ENCODE measurements at regions not wholly inside any gene's neighbourhood (a gene's known extent, or its start where the extent isn't known, plus 50 kb on each side); places are given as distances from the start of the nearest gene placed in this dataset.

DNA sequence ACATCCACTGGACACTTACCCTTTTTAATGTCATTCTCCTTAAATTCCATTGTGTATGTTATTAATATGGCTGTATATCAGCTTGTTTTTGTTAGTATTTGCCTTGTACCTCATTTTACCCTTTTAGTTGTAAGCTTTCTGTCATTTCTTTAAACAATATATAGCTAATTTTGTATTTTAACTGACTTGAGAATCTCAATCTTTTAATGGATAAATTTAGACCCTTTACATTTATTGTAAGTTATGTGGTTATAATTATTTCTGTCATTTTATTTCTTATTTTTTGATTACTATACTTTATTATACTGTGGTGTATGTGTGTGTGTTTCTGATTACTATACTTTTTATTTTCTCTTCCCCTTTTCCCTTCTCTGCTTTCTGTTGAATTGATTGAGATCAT lies 159.0 kb upstream of the LHX5 start:
- Histone ChIP-seq H3K36me3 (ENCODE audit: insufficient read depth) (no peaks in the 10 kb centered on the region), H3K4me3 (ENCODE audit: low read depth, low read length) (no peak overlapping the region), H3K4me1 (ENCODE audit: insufficient read depth) (no peaks in the 10 kb centered on the region), H3K27ac (ENCODE audit: low read depth) (no peak overlapping the region)
- DNase-seq (ENCODE audit: extremely low spot score): no peak

DNA sequence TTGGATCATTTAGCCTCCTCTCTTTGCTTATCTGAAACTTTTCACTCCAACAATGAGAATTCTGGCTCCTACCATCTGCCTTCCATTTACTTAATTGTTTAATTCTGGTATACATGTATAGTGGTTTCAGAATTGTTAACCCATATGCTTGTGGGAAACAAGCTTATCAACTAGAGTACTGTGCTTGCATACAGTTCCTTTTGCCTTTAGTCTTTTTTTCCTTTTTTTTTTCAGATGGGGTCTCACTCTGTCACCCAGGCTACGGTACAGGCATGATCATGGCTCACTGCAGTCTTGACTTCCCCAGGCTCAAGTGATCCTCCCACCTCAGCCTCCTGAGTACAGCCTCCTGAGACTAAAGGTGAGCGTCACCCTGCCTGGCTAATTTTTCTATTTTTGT lies 153.8 kb upstream of the LHX5 start:
- 81% methylated on average over 2 of the region's 2 CpGs for WGBS

DNA sequence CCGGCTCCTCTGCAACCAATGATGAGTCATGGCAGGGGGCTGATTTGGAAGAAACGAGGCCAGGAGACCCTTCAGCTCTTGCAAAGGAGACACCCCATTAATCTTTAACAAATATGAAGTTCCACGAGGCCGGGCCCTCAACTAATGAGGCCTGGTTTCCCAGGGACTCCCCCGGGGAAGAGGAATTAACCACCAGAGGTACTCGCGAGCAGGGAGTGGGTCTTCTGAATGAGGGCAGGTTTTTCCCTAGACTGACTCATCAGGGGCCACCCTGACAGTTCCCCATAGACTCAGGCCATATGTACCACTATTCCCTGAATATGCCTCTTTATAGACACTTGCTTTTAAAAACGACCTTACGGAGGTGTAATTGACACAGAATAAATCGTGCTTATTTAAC lies 150.7 kb upstream of the LHX5 start:
- Histone ChIP-seq H3K36me3 (ENCODE audit: insufficient read depth) (no peaks in the 10 kb centered on the region), H3K27ac (ENCODE audit: low read depth) (no peak overlapping the region), H3K4me1 (ENCODE audit: insufficient read depth) (no peaks in the 10 kb centered on the region), H3K4me3 (ENCODE audit: low read depth, low read length) (no peak overlapping the region)
- 57% methylated on average over 10 of the region's 10 CpGs for WGBS
- DNase-seq (ENCODE audit: extremely low spot score): no peak

More for the DNA sequence above, 153.8 kb upstream of the LHX5 start:
- Histone ChIP-seq H3K4me1 (ENCODE audit: insufficient read depth) (no peaks in the 10 kb centered on the region), H3K27ac (ENCODE audit: low read depth) (no peak overlapping the region), H3K36me3 (ENCODE audit: insufficient read depth) (no peaks in the 10 kb centered on the region), H3K4me3 (ENCODE audit: low read depth, low read length) (no peak overlapping the region)
- no peak for DNase-seq (ENCODE audit: extremely low spot score)

GRCh38 chr12:113620437-113620976 lies 148.8 kb upstream of the LHX5 start:
- Histone ChIP-seq H3K27ac (ENCODE audit: low read depth) (no peak overlapping the region), H3K36me3 (ENCODE audit: insufficient read depth) (no peaks in the 10 kb centered on the region), H3K4me3 (ENCODE audit: low read depth, low read length) (no peak overlapping the region), H3K4me1 (ENCODE audit: insufficient read depth) (no peaks in the 10 kb centered on the region)
- no peak for DNase-seq (ENCODE audit: extremely low spot score)
- WGBS: 84% methylated on average over 6 of the region's 6 CpGs

GRCh38 chr12:113619202-113619601 lies 147.5 kb upstream of the LHX5 start:
- Histone ChIP-seq H3K4me1 (ENCODE audit: insufficient read depth) (no peaks in the 10 kb centered on the region), H3K27ac (ENCODE audit: low read depth) (no peak overlapping the region), H3K36me3 (ENCODE audit: insufficient read depth) (no peaks in the 10 kb centered on the region), H3K4me3 (ENCODE audit: low read depth, low read length) (no peak overlapping the region)
- WGBS: 48% methylated on average over 5 of the region's 5 CpGs
- DNase-seq (ENCODE audit: extremely low spot score): no peak

- no peak for DNase-seq (ENCODE audit: extremely low spot score)
- Histone ChIP-seq H3K4me1 (ENCODE audit: insufficient read depth) (no peaks in the 10 kb centered on the region), H3K27ac (ENCODE audit: low read depth) (no peak overlapping the region), H3K4me3 (ENCODE audit: low read depth, low read length) (no peak overlapping the region), H3K36me3 (ENCODE audit: insufficient read depth) (no peaks in the 10 kb centered on the region)
- 85% methylated on average over 2 of the region's 2 CpGs for WGBS
These were observed 141.7 kb upstream of the LHX5 start for GRCh38 chr12:113613414-113613813.

DNA sequence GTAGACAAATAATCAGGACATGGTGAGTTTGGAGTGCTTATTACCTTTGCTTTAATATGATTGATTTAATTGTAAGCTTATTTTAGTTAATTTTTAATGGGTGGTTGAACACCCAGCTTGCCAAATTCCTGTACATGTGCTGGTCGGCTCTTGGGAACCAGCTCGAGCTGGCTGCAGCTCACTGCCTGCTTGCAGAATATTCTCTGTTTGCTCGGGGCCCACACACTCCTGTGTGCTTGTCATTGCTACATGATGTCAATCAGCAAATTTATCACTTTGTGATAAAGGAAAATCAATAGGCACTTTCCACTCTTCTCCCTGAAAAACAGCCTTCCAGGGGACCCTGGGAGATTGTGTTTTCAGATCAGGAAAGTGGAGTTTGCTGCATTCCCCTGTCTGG lies 141.1 kb upstream of the LHX5 start:
- no peak overlapping the region for H3K27ac ChIP-seq (ENCODE audit: low read depth)
- H3K4me1 ChIP-seq (ENCODE audit: insufficient read depth): no peaks in the 10 kb centered on the region
- DNase-seq (ENCODE audit: extremely low spot score): no peak
- WGBS: 59% methylated on average over 3 of the region's 3 CpGs
- H3K4me3 ChIP-seq (ENCODE audit: low read depth, low read length): no peak overlapping the region
- H3K36me3 ChIP-seq (ENCODE audit: insufficient read depth): no peaks in the 10 kb centered on the region

- no peaks in the 10 kb centered on the region for H3K4me1 ChIP-seq (ENCODE audit: insufficient read depth)
- no peak for DNase-seq (ENCODE audit: extremely low spot score)
- H3K36me3 ChIP-seq (ENCODE audit: insufficient read depth): no peaks in the 10 kb centered on the region
- no peak overlapping the region for H3K27ac ChIP-seq (ENCODE audit: low read depth)
- 28% methylated on average over 16 of the region's 16 CpGs for WGBS
- H3K4me3 ChIP-seq (ENCODE audit: low read depth, low read length): no peak overlapping the region
These were observed 140.5 kb upstream of the LHX5 start for GRCh38 chr12:113612076-113612728.

DNA sequence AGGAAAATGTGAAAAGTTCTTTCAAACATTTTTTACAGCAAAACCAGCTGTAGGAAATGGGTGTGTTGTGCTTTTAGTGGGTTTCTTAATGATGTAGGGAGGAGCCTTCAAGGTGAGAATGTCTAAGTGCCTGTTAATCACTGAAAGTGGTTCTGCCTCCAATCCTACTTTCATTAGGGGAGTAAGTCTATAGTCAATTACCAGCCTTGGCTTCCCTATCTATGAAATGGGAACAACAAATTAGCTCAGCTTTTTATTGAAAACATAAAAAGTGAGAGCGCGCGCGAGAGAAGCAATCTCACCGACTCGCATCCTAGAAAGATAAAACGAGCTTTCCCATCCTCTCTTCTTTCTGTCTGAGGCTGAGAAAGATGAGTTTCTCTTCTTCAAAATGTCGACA lies 140.0 kb upstream of the LHX5 start:
- no peak overlapping the region for H3K4me3 ChIP-seq (ENCODE audit: low read depth, low read length)
- H3K27ac ChIP-seq (ENCODE audit: low read depth): no peak overlapping the region
- H3K36me3 ChIP-seq (ENCODE audit: insufficient read depth): no peaks in the 10 kb centered on the region
- no peak for DNase-seq (ENCODE audit: extremely low spot score)
- no peaks in the 10 kb centered on the region for H3K4me1 ChIP-seq (ENCODE audit: insufficient read depth)
- WGBS: 59% methylated on average over 8 of the region's 8 CpGs

DNA sequence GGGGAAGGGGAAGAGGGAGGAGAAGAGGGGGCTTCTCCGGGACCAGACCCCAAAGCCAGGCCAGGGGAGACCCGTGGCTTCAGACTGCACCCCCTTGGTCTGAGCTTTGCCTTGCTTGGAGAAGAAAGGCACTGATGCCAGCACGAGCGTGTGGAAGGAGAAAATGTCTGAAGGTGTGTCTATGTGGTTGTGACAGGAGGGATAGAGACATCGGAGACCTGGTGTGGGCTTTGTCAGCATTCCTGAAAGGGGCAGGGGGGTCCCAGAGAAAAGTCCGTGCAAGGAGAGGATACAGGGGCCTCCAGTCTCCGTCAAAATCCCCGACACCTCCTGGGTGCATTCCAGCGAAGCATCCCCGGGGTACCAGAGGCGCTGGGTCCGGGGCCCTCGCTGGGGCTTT lies 139.0 kb upstream of the LHX5 start:
- WGBS: under 1% methylated on average over 13 of the region's 13 CpGs

DNA sequence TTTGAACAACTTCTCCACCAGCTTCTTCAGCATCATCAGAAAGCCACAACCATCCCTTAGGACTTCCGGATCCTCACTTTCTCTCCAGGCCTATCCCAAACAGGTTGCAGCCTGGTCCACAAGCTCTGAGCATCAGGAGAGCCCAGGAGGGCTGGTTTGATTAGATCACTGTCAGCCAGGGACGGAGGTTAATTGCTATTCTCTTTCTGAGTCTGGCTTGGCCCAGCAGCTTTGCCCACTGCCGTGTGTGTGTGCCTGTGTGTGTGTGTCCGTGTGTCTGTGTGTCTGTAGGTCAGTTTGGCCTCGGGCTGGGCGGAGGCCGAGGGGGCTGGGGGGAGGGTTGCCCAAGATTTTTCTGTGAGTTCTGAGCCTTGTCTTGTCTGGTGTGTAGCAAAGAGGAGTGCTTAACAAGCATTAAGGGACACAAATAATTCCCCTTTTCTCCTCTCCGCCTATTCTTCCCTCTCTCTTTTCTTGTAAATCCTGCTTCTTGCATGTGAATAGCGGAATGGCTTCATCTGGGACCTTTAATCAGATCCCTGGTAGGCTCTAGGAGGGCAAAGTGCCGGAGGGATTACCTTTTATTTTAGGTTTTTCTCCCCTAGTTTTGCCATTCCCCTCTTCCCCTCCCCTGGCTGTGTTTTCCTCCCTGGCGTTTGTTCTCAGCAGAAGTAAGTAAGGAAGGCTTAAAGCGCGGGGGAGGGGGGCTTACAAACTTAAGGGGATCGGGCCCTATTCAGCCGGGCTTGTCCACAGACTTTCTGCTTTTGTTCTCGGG lies 138.2 kb upstream of the LHX5 start:
- Histone ChIP-seq H3K27ac (ENCODE audit: low read depth) (no peak overlapping the region), H3K4me3 (ENCODE audit: low read depth, low read length) (no peak overlapping the region), H3K36me3 (ENCODE audit: insufficient read depth) (no peaks in the 10 kb centered on the region), H3K4me1 (ENCODE audit: insufficient read depth) (no peaks in the 10 kb centered on the region)
- no peak for DNase-seq (ENCODE audit: extremely low spot score)
- 5% methylated on average over 16 of the region's 16 CpGs for WGBS

More for the DNA sequence above, 139.0 kb upstream of the LHX5 start:
- Histone ChIP-seq H3K4me3 (ENCODE audit: low read depth, low read length) (no peak overlapping the region), H3K27ac (ENCODE audit: low read depth) (no peak overlapping the region), H3K36me3 (ENCODE audit: insufficient read depth) (no peaks in the 10 kb centered on the region), H3K4me1 (ENCODE audit: insufficient read depth) (no peaks in the 10 kb centered on the region)
- DNase-seq (ENCODE audit: extremely low spot score): no peak

DNA sequence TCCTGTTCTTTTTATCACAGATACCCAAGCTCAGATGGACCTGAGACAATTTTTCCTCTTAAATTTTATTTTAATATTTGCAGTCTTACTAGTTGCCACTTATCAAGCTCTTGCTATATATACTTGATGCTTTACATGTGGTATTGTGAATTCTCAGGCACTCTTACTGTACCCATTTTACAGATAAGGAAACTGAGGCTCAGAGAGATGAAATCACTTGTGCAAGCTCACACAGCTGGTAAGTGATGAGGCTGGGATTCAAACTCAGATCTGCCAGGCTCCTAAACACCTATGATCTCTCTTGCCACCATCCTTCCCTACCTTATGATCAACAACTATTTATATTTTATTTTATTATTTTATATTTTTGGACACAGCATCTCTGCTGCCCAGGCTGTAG lies 133.0 kb upstream of the LHX5 start:
- H3K36me3 ChIP-seq (ENCODE audit: insufficient read depth): no peaks in the 10 kb centered on the region
- DNase-seq (ENCODE audit: extremely low spot score): no peak
- H3K27ac ChIP-seq (ENCODE audit: low read depth): no peak overlapping the region

GRCh38 chr12:113601656-113602263 lies 130.1 kb upstream of the LHX5 start:
- WGBS: 46% methylated on average over 3 of the region's 3 CpGs
- H3K36me3 ChIP-seq (ENCODE audit: insufficient read depth): no peaks in the 10 kb centered on the region
- H3K4me3 ChIP-seq (ENCODE audit: low read depth, low read length): no peak overlapping the region
- no peaks in the 10 kb centered on the region for H3K4me1 ChIP-seq (ENCODE audit: insufficient read depth)
- H3K27ac ChIP-seq (ENCODE audit: low read depth): no peak overlapping the region
- DNase-seq (ENCODE audit: extremely low spot score): no peak

More for the DNA sequence above, 133.0 kb upstream of the LHX5 start:
- H3K4me3 ChIP-seq (ENCODE audit: low read depth, low read length): no peak overlapping the region
- no peaks in the 10 kb centered on the region for H3K4me1 ChIP-seq (ENCODE audit: insufficient read depth)

DNA sequence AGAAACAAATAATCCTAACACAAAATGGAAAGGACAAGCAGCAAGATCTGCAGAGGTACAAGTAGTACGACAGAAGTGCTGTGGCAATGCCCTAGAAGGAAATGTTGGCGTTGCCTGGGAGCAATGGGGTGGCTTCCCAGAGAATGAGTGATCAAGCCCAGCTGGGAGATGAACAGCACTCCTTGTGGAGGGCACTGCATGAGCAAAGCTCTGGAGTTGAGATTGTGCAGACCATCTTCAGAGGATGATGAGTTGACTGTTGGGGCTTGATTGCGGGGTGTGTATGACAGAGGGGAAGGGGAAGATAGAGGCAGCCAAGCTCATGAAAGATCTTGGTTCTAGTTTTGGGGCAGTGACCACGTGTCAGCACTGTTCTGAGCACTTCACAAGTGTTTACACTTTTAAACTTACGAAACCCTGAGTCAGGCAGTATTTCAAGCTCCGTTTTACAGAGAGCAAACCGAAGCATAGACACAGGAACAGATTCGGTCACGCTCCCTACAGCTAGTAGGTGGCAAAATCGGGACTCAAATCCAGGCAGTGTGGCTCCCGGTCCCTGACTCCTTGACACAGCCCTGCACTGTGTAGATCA lies 127.2 kb upstream of the LHX5 start:
- WGBS: 52% methylated on average over 11 of the region's 11 CpGs
- Histone ChIP-seq H3K4me3 (ENCODE audit: low read depth, low read length) (no peak overlapping the region), H3K27ac (ENCODE audit: low read depth) (no peak overlapping the region), H3K36me3 (ENCODE audit: insufficient read depth) (no peaks in the 10 kb centered on the region), H3K4me1 (ENCODE audit: insufficient read depth) (no peaks in the 10 kb centered on the region)
- no peak for DNase-seq (ENCODE audit: extremely low spot score)

Measured in urinary bladder (tissue), 3 donors.